H1 (cell line): ENCODE measurements at regions not wholly inside any gene's neighbourhood (a gene's known extent, or its start where the extent isn't known, plus 50 kb on each side); places are given as distances from the start of the nearest gene placed in this dataset.

Experiments used
- CTCF ChIA-PET: fragments of 300-600 bp; sonication (Branson Sonifier 250); formaldehyde crosslinking; loops from one replicate; lab custom pipeline; 2021; ENCODE audit not compliant: partially characterized antibody; lab: Charles Lee
- POLR2A ChIA-PET: fragments of 300-600 bp; sonication (Branson Sonifier 250); formaldehyde crosslinking; loops from one replicate; lab custom pipeline; 2021; ENCODE audit warnings: inconsistent platforms; ENCODE audit not compliant: partially characterized antibody; lab: Charles Lee
- DNase-seq, 2 experiments: peaks; one replicate each; pipeline versions ENCODE4 v3.0.0 to v3.0.0-alpha.2; 2010 to 2022; ENCODE audit warnings: low spot score in 2 of 2, low read depth in 1 of 2, mixed read lengths in 1 of 2
- FAIRE-seq: peaks from 2 replicates; lab custom pipeline; 2011; peaks lifted over from hg19 to GRCh38; lab: Jason Lieb, UNC
- H2AFZ ChIP-seq: 2 replicates; pipeline ENCODE4 v1.8.1; 2012; ENCODE audit warnings: low read length, inconsistent platforms
- H2AK5ac ChIP-seq: 2 replicates; pipeline ENCODE4 v1.6.1; 2013; ENCODE audit warnings: low read depth, low read length
- H2BK120ac ChIP-seq: replicated peaks from 2 replicates; pipeline ENCODE3; 2013; ENCODE audit warnings: low read depth, low read length, inconsistent platforms
- H2BK12ac ChIP-seq: 2 replicates; pipeline ENCODE4 v1.6.1; 2013; ENCODE audit warnings: low read depth, low read length
- H2BK15ac ChIP-seq: 2 replicates; pipeline ENCODE4 v1.6.1; 2013; ENCODE audit warnings: low read length
- H2BK20ac ChIP-seq: 2 replicates; pipeline ENCODE4 v1.6.1; 2013; ENCODE audit warnings: low read length
- H2BK5ac ChIP-seq: 2 replicates; pipeline ENCODE4 v1.6.1; 2013; ENCODE audit warnings: low read depth, low read length
- H3K14ac ChIP-seq: 2 replicates; pipeline ENCODE4 v1.6.1; 2013; ENCODE audit warnings: inconsistent platforms; ENCODE audit not compliant: insufficient read length
- H3K18ac ChIP-seq: 2 replicates; pipeline ENCODE4 v1.6.1; 2013; ENCODE audit warnings: low read length; ENCODE audit errors: extremely low read depth
- H3K23ac ChIP-seq: 2 replicates; pipeline ENCODE4 v1.6.1; 2013; ENCODE audit warnings: inconsistent platforms; ENCODE audit not compliant: insufficient read length
- H3K23me2 ChIP-seq: 2 replicates; pipeline ENCODE4 v1.6.1; 2013; ENCODE audit warnings: low read depth, low read length
- H3K27ac ChIP-seq: 2 replicates; pipeline ENCODE4 v1.6.1; 2011; ENCODE audit warnings: low read depth, low read length, inconsistent platforms
- H3K27me3 ChIP-seq, 4 experiments: replicated peaks in 1 of 4; 1 replicate in 1 of 4; 2 replicates in 3 of 4; pipeline versions ENCODE4 v1.6.1 to v1.8.1; 2011 to 2013; ENCODE audit warnings: low read length in 3 of 4, mild to moderate bottlenecking in 3 of 4, inconsistent platforms in 2 of 4, mixed read lengths in 2 of 4, moderate library complexity in 1 of 4; ENCODE audit not compliant: control insufficient read depth in 3 of 4, insufficient read depth in 3 of 4; ENCODE audit errors: extremely low read depth in 1 of 4
- H3K36me3 ChIP-seq, 4 experiments: 2 replicates each; pipeline versions ENCODE4 v1.6.1 to v1.8.1; 2011 to 2013; ENCODE audit warnings: mild to moderate bottlenecking in 4 of 4, low read length in 3 of 4, moderate library complexity in 2 of 4, control low read depth in 1 of 4, inconsistent platforms in 1 of 4; ENCODE audit not compliant: insufficient read depth in 4 of 4, control insufficient read depth in 2 of 4
- H3K4ac ChIP-seq: replicated peaks from 2 replicates; pipeline ENCODE3; 2013; ENCODE audit warnings: low read length, low read depth, mixed read lengths, inconsistent platforms; ENCODE audit not compliant: insufficient read length
- H3K4me1 ChIP-seq, 4 experiments: replicated peaks in 1 of 4; 1 replicate in 1 of 4; 2 replicates in 3 of 4; pipeline versions ENCODE4 v1.6.1 to v1.8.1; 2011 to 2013; ENCODE audit warnings: low read length in 3 of 4, inconsistent platforms in 2 of 4, mixed read lengths in 1 of 4; ENCODE audit not compliant: insufficient read depth in 4 of 4, control insufficient read depth in 3 of 4
- H3K4me2 ChIP-seq, 2 experiments: 2 replicates each; pipeline versions ENCODE4 v1.6.1 to v1.8.1; 2011 to 2013; ENCODE audit warnings: low read depth in 2 of 2, low read length in 2 of 2, control low read depth in 1 of 2, inconsistent platforms in 1 of 2, mild to moderate bottlenecking in 1 of 2; ENCODE audit not compliant: insufficient read depth in 1 of 2
- H3K4me3 ChIP-seq, 4 experiments: fragments of 200-600, 300-600 bp in 1 of 4; sonication (generic), shearing (Covaris generic), sonication (Bioruptor Twin) in 1 of 4; 2 replicates each; pipeline versions ENCODE4 v1.5.1 to v1.8.1; 2011 to 2016; ENCODE audit warnings: low read length in 4 of 4, low read depth in 3 of 4, control low read depth in 2 of 4, inconsistent platforms in 2 of 4, mild to moderate bottlenecking in 2 of 4, mixed read lengths in 1 of 4, moderate library complexity in 1 of 4; ENCODE audit not compliant: insufficient read depth in 2 of 4; ENCODE audit errors: extremely low read depth in 1 of 4
- H3K56ac ChIP-seq: replicated peaks from 2 replicates; pipeline ENCODE3; 2013; ENCODE audit warnings: low read depth, mild to moderate bottlenecking, mixed read lengths, low read length, inconsistent platforms; ENCODE audit not compliant: insufficient read length
- H3K79me1 ChIP-seq: 2 replicates; pipeline ENCODE4 v1.6.1; 2013; ENCODE audit warnings: low read depth, low read length, control low read depth
- H3K79me2 ChIP-seq, 2 experiments: 2 replicates each; pipeline versions ENCODE4 v1.6.1 to v1.8.1; 2012 to 2013; ENCODE audit warnings: low read length in 2 of 2, mild to moderate bottlenecking in 2 of 2, inconsistent platforms in 1 of 2; ENCODE audit not compliant: insufficient read depth in 2 of 2, control insufficient read depth in 1 of 2
- H3K9ac ChIP-seq, 4 experiments: replicated peaks in 1 of 4; 1 replicate in 1 of 4; 2 replicates in 3 of 4; pipeline versions ENCODE4 v1.6.1 to v1.8.1; 2011 to 2013; ENCODE audit warnings: low read depth in 3 of 4, low read length in 3 of 4, control low read depth in 2 of 4, mild to moderate bottlenecking in 2 of 4, moderate library complexity in 2 of 4, inconsistent platforms in 1 of 4; ENCODE audit errors: extremely low read depth in 1 of 4
- H3K9me3 ChIP-seq, 2 experiments: 2 replicates each; pipeline versions ENCODE4 v1.6.1 to v1.8.1; 2012 to 2013; ENCODE audit warnings: mild to moderate bottlenecking in 2 of 2, moderate library complexity in 2 of 2, control low read depth in 1 of 2, inconsistent platforms in 1 of 2, low read depth in 1 of 2, low read length in 1 of 2, mixed read lengths in 1 of 2; ENCODE audit not compliant: insufficient read depth in 2 of 2
- H4K20me1 ChIP-seq, 2 experiments: replicated peaks in 1 of 2; 2 replicates each; pipeline versions ENCODE3 to v1.8.1; 2011 to 2013; ENCODE audit warnings: inconsistent platforms in 2 of 2, low read length in 2 of 2, mild to moderate bottlenecking in 1 of 2; ENCODE audit not compliant: insufficient read depth in 2 of 2, control insufficient read depth in 1 of 2
- H4K5ac ChIP-seq: 2 replicates; pipeline ENCODE4 v1.6.1; 2013; ENCODE audit warnings: low read length, low read depth, mixed read lengths, inconsistent platforms; ENCODE audit not compliant: insufficient read length
- H4K8ac ChIP-seq: 2 replicates; pipeline ENCODE4 v1.8.0; 2013; ENCODE audit warnings: mild to moderate bottlenecking, moderate library complexity, low read length, inconsistent platforms; ENCODE audit not compliant: insufficient read depth; ENCODE audit errors: extremely low read depth
- H4K91ac ChIP-seq: replicated peaks from 2 replicates; pipeline ENCODE3; 2013; ENCODE audit warnings: low read length, mixed read lengths, inconsistent platforms; ENCODE audit not compliant: insufficient read length
- ASH2L ChIP-seq: fragments of 200-600, 300-600 bp; sonication (generic); IDR thresholded peaks from one replicate; pipeline ENCODE4 v1.7.1; 2017; ENCODE audit warnings: low read length
- CBX5 ChIP-seq: fragments of 300-800, 300-1000 bp; sonication (generic); IDR thresholded peaks from 2 replicates; pipeline ENCODE4 v1.7.1; 2016; ENCODE audit warnings: antibody characterized with exemption, low read length, low read depth
- EP300 ChIP-seq, 2 experiments: IDR thresholded peaks; 1 replicate in 1 of 2; 2 replicates in 1 of 2; pipeline ENCODE4 v1.6.1; 2011 to 2012; ENCODE audit warnings: low read depth in 2 of 2, low read length in 2 of 2, mild to moderate bottlenecking in 2 of 2, borderline replicate concordance in 1 of 2, inconsistent platforms in 1 of 2, moderate library complexity in 1 of 2
- JUND ChIP-seq: IDR thresholded peaks from 2 replicates; pipeline ENCODE4 v1.6.1; 2011; ENCODE audit warnings: mild to moderate bottlenecking, improper control_type of control experiment, low read length
- KDM1A ChIP-seq: fragments of 200-600, 300-600 bp; sonication (generic); IDR thresholded peaks from 2 replicates; pipeline ENCODE4 v1.7.1; 2016; ENCODE audit warnings: mild to moderate bottlenecking, low read length, borderline replicate concordance
- NANOG ChIP-seq: IDR thresholded peaks from 2 replicates; pipeline ENCODE4 v1.6.1; 2011; ENCODE audit warnings: low read length, low read depth, mild to moderate bottlenecking, inconsistent platforms; ENCODE audit not compliant: insufficient read depth, poor library complexity, severe bottlenecking
- POLR2A ChIP-seq, 2 experiments: IDR thresholded peaks; 1 replicate in 1 of 2; 2 replicates in 1 of 2; pipeline ENCODE4 v1.6.1; 2011; ENCODE audit warnings: low read depth in 2 of 2, low read length in 2 of 2, mild to moderate bottlenecking in 2 of 2; ENCODE audit errors: control extremely low read depth in 1 of 2
- RAD21 ChIP-seq, 2 experiments: IDR thresholded peaks in 1 of 2; conservative IDR thresholded peaks in 1 of 2; 2 replicates each; pipeline ENCODE4 v1.6.1; 2011; ENCODE audit warnings: low read depth in 2 of 2, low read length in 2 of 2, improper control_type of control experiment in 1 of 2, inconsistent platforms in 1 of 2, mild to moderate bottlenecking in 1 of 2, moderate library complexity in 1 of 2
- RFX5 ChIP-seq: IDR thresholded peaks from 2 replicates; pipeline ENCODE4 v1.6.1; 2011; ENCODE audit warnings: low read depth, low read length, improper control_type of control experiment, borderline replicate concordance
- RNF2 ChIP-seq: fragments of 200-900, 300-1000 bp; sonication (generic); IDR thresholded peaks from 2 replicates; pipeline ENCODE4 v1.7.1; 2016; ENCODE audit warnings: borderline replicate concordance, low read depth, mild to moderate bottlenecking, antibody characterized with exemption, low read length; ENCODE audit not compliant: poor library complexity, severe bottlenecking; ENCODE audit errors: missing control alignments
- SUZ12 ChIP-seq: fragments of 200-600 bp; sonication (generic); IDR thresholded peaks from 2 replicates; pipeline ENCODE4 v1.6.1; 2012; ENCODE audit warnings: mild to moderate bottlenecking, inconsistent platforms, low read length, moderate library complexity, mixed read lengths
- TAF1 ChIP-seq: IDR thresholded peaks from 2 replicates; pipeline ENCODE4 v1.6.1; 2011; ENCODE audit warnings: mild to moderate bottlenecking, low read depth, low read length
- TCF12 ChIP-seq: IDR thresholded peaks from 2 replicates; pipeline ENCODE4 v1.6.1; 2011; ENCODE audit warnings: low read depth, mild to moderate bottlenecking, low read length
- TEAD4 ChIP-seq: IDR thresholded peaks from 2 replicates; pipeline ENCODE4 v1.6.1; 2012; ENCODE audit warnings: low read depth, low read length, inconsistent platforms, mixed read lengths
- WGBS, 2 experiments: shearing (Covaris generic) in 1 of 2; methylation state at CpG; one replicate each; pipeline versions ENCODE4 v1.1.6 to v1.1.7; 2013 to 2015; ENCODE audit warnings: low lambda C conversion rate in 2 of 2, mixed read lengths in 2 of 2, inconsistent platforms in 1 of 2, low coverage in 1 of 2, missing lambda C conversion rate in 1 of 2; ENCODE audit not compliant: insufficient replicate concordance in 2 of 2, insufficient coverage in 1 of 2, insufficient read length in 1 of 2; ENCODE audit errors: extremely low coverage in 1 of 2, missing lambda C conversion rate in 1 of 2; 5-methylcytosine and 5-hydroxymethylcytosine counted together

- no peaks in the 10 kb centered on the region for H4K20me1 ChIP-seq
- H3K9me3 ChIP-seq: no peaks in the 10 kb centered on the region
- H3K4me2 ChIP-seq: no peak overlapping the region
- no peak overlapping the region for H3K14ac ChIP-seq
- no peaks in the 10 kb centered on the region for H3K79me1 ChIP-seq
- no peak for DNase-seq
- H2BK5ac ChIP-seq: no peak overlapping the region
- whole genome bisulfite sequencing, 2 experiments: 51% methylated on average over 3 of the region's 3 CpGs; no CpG with 5 or more reads in 1 of the 2 experiments
- no peak overlapping the region for H3K9ac ChIP-seq
- CTCF ChIA-PET: interaction anchor here (0.7 to 1.0 kb wide), 2 partner anchors 14 to 409 kb away, joined by 3 to 4 read pairs; no protein-coding TSS in a partner anchor
- H2BK20ac ChIP-seq: no peak overlapping the region
- no peak overlapping the region for H3K4ac ChIP-seq
- no peak overlapping the region for H2BK120ac ChIP-seq
- POLR2A ChIA-PET: no interaction called here
- no peak overlapping the region for H2BK12ac ChIP-seq
- no peaks in the 10 kb centered on the region for H3K23me2 ChIP-seq
- TF ChIP-seq KDM1A: no peak
- no peak for TF ChIP-seq RNF2
- TF ChIP-seq JUND: no peak
- no peak for TF ChIP-seq EP300 (IDR thresholded peaks at IDR 0.05; ENCODE audit: borderline replicate concordance in 1 of 2, low read depth in 2 of 2, low read length in 2 of 2)
- no peak for TF ChIP-seq NANOG
- TF ChIP-seq POLR2A (IDR thresholded peaks at IDR 0.05; ENCODE audit: control extremely low read depth in 1 of 2, low read depth in 2 of 2, low read length in 2 of 2): no peak
- no peak for TF ChIP-seq TCF12
- TF ChIP-seq SUZ12: no peak
- TF ChIP-seq RAD21 (IDR thresholded peaks at IDR 0.05 in 1 of 2, conservative IDR thresholded peaks at IDR 0.05 in 1 of 2; ENCODE audit: low read depth in 2 of 2, low read length in 2 of 2): no peak
- TF ChIP-seq ASH2L: no peak
- no peak for TF ChIP-seq TEAD4
- no peak for TF ChIP-seq CBX5
- TF ChIP-seq RFX5: no peak
- TF ChIP-seq TAF1: no peak
- TF ChIP-seq, all 59 proteins: peak for 0
- H3K56ac ChIP-seq: no peak overlapping the region
- H3K27me3 ChIP-seq: no peaks in the 10 kb centered on the region
- no peak overlapping the region for H3K27ac ChIP-seq
- no peak overlapping the region for H2AFZ ChIP-seq
- H4K91ac ChIP-seq: no peak overlapping the region
- H2BK15ac ChIP-seq: no peak overlapping the region
- no peaks in the 10 kb centered on the region for H3K4me1 ChIP-seq
- no peak overlapping the region for H4K5ac ChIP-seq
- no peak overlapping the region for H3K4me3 ChIP-seq
- no peaks in the 10 kb centered on the region for H3K36me3 ChIP-seq
- H2AK5ac ChIP-seq: no peak overlapping the region
- no peak overlapping the region for H4K8ac ChIP-seq
- no peak for FAIRE-seq
- H3K18ac ChIP-seq: no peak overlapping the region
- no peaks in the 10 kb centered on the region for H3K79me2 ChIP-seq
- no peak overlapping the region for H3K23ac ChIP-seq
Observed at GRCh38 chr18:22673182-22673862, 255.6 kb upstream of the CTAGE1 start.
